ENCODE measurements at regions not wholly inside any gene's neighbourhood (a gene's known extent, or its start where the extent isn't known, plus 50 kb on each side); places are given as distances from the start of the nearest gene placed in this dataset.

DNA sequence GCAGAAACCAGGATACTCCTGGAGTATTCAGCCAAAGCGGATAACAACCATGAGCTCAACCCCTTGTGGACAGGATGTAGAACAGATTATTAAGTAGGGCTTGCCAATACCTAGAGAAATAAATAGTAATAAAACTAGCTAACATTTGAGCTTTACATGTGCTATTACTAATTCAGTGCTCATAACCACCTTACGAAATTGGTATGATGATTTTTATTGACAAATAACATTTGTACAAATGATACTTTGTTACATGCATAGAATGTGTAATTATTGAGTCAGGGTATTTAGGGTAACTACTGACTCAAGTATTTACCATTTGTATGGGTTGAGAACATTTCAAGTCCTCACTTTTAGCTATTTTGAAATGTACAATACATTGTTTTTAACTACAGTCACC lies 287.9 kb downstream of the CDC5L start:
- BruUV-seq (replicated peaks): no TSS peak
- Histone ChIP-seq H3K9me3 (ENCODE audit: control insufficient read depth, insufficient read depth, low read depth, low read length) (no peaks in the 10 kb centered on the region), H3K27me3 (ENCODE audit: control insufficient read depth, insufficient read depth, low read length) (no peaks in the 10 kb centered on the region), H3K4me1 (ENCODE audit: control insufficient read depth, insufficient read depth, low read length) (peaks cover 5% of the 10 kb centered on the region), H3K27ac (ENCODE audit: low read length) (no peak overlapping the region), H3K36me3 (ENCODE audit: control insufficient read depth, insufficient read depth, low read length) (no peaks in the 10 kb centered on the region), H3K4me3 (ENCODE audit: low read depth in 2 of 2, low read length in 2 of 2) (no peak overlapping the region)
- in situ Hi-C loops (cut with HindIII; ENCODE audit: low pct_unique_long_range_greater_than_20kb, low sequenced_read_pairs): no loop called here
- ATAC-seq (no peak), DNase-seq (ENCODE audit: low read depth, low spot score) (no peak)
- intact Hi-C loops (cut with micrococcal nuclease; ENCODE audit: unreplicated experiment): no loop called here
- no peak for TF ChIP-seq SIN3A (IDR thresholded peaks at IDR 0.05; ENCODE audit: borderline replicate concordance, insufficient read depth, low read depth, low read length)
- TF ChIP-seq TCF7L2 (IDR thresholded peaks at IDR 0.05; ENCODE audit: low read depth, low read length): no peak
- TF ChIP-seq, protein P1, sequence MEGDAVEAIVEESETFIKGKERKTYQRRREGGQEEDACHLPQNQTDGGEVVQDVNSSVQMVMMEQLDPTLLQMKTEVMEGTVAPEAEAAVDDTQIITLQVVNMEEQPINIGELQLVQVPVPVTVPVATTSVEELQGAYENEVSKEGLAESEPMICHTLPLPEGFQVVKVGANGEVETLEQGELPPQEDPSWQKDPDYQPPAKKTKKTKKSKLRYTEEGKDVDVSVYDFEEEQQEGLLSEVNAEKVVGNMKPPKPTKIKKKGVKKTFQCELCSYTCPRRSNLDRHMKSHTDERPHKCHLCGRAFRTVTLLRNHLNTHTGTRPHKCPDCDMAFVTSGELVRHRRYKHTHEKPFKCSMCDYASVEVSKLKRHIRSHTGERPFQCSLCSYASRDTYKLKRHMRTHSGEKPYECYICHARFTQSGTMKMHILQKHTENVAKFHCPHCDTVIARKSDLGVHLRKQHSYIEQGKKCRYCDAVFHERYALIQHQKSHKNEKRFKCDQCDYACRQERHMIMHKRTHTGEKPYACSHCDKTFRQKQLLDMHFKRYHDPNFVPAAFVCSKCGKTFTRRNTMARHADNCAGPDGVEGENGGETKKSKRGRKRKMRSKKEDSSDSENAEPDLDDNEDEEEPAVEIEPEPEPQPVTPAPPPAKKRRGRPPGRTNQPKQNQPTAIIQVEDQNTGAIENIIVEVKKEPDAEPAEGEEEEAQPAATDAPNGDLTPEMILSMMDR (IDR thresholded peaks at IDR 0.05): no peak
- TF ChIP-seq POLR2AphosphoS5 (IDR thresholded peaks at IDR 0.05; ENCODE audit: low read depth, low read length): no peak
- TF ChIP-seq, protein P2, sequence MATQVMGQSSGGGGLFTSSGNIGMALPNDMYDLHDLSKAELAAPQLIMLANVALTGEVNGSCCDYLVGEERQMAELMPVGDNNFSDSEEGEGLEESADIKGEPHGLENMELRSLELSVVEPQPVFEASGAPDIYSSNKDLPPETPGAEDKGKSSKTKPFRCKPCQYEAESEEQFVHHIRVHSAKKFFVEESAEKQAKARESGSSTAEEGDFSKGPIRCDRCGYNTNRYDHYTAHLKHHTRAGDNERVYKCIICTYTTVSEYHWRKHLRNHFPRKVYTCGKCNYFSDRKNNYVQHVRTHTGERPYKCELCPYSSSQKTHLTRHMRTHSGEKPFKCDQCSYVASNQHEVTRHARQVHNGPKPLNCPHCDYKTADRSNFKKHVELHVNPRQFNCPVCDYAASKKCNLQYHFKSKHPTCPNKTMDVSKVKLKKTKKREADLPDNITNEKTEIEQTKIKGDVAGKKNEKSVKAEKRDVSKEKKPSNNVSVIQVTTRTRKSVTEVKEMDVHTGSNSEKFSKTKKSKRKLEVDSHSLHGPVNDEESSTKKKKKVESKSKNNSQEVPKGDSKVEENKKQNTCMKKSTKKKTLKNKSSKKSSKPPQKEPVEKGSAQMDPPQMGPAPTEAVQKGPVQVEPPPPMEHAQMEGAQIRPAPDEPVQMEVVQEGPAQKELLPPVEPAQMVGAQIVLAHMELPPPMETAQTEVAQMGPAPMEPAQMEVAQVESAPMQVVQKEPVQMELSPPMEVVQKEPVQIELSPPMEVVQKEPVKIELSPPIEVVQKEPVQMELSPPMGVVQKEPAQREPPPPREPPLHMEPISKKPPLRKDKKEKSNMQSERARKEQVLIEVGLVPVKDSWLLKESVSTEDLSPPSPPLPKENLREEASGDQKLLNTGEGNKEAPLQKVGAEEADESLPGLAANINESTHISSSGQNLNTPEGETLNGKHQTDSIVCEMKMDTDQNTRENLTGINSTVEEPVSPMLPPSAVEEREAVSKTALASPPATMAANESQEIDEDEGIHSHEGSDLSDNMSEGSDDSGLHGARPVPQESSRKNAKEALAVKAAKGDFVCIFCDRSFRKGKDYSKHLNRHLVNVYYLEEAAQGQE (IDR thresholded peaks at IDR 0.05; ENCODE audit: insufficient read depth in 1 of 2, low read depth in 2 of 2, low read length in 1 of 2): no peak
- POLR2A ChIA-PET: no interaction called here
- CTCF ChIA-PET: no interaction called here

DNA sequence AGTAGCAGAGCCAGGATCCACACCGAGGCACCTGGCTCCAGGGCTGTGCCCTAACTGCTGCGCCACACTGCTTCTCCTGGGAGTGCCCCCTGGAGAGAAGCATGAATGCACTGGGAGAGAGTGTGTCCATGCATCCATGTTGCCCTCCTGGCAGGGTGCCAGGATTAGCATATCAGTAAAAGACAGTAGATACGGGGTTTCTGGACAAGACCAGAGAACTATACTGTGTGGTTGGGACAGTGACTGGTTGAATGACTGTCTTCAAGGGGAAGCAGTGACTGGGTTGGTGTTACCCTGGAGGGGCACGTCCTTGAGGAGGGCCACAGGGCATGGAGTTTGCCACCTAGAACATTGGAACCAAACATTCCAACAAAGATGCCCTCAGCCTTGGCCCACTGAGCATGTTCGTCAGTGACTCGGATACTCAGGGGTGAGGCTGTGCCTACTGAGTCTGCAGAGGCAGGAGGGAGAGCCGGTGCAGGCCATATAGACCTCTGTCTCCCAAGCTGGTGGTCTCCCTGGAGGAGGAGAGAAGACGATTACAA lies 288.8 kb downstream of the CDC5L start:
- no peaks in the 10 kb centered on the region for H3K9me3 ChIP-seq (ENCODE audit: control insufficient read depth, insufficient read depth, low read depth, low read length)
- ATAC-seq (no peak), DNase-seq (ENCODE audit: low read depth, low spot score) (no peak)
- TF ChIP-seq POLR2AphosphoS5 (IDR thresholded peaks at IDR 0.05; ENCODE audit: low read depth, low read length) (no peak), TCF7L2 (IDR thresholded peaks at IDR 0.05; ENCODE audit: low read depth, low read length) (no peak), SIN3A (IDR thresholded peaks at IDR 0.05; ENCODE audit: borderline replicate concordance, insufficient read depth, low read depth, low read length) (no peak)
- TF ChIP-seq, protein P1 (IDR thresholded peaks at IDR 0.05): no peak
- TF ChIP-seq, protein P2 (IDR thresholded peaks at IDR 0.05; ENCODE audit: insufficient read depth in 1 of 2, low read depth in 2 of 2, low read length in 1 of 2): no peak
- H3K27me3 ChIP-seq (ENCODE audit: control insufficient read depth, insufficient read depth, low read length): no peaks in the 10 kb centered on the region
- no peak overlapping the region for H3K27ac ChIP-seq (ENCODE audit: low read length)
- ChIA-PET POLR2A (no interaction called here), CTCF (no interaction called here)
- intact Hi-C loops (cut with micrococcal nuclease; ENCODE audit: unreplicated experiment): no loop called here
- no peak overlapping the region for H3K4me3 ChIP-seq (ENCODE audit: low read depth in 2 of 2, low read length in 2 of 2)
- BruUV-seq (replicated peaks): no TSS peak
- H3K4me1 ChIP-seq (ENCODE audit: control insufficient read depth, insufficient read depth, low read length): peaks cover 5% of the 10 kb centered on the region
- no peaks in the 10 kb centered on the region for H3K36me3 ChIP-seq (ENCODE audit: control insufficient read depth, insufficient read depth, low read length)
- in situ Hi-C loops (cut with HindIII; ENCODE audit: low pct_unique_long_range_greater_than_20kb, low sequenced_read_pairs): no loop called here
